ENCODE measurements at regions not wholly inside any gene's neighbourhood (a gene's known extent, or its start where the extent isn't known, plus 50 kb on each side); places are given as distances from the start of the nearest gene placed in this dataset.
"Not testable (repeated sequence)": the region's sequence is repeated elsewhere in the genome, so short reads cannot be mapped to it uniquely, and the experiment has no call there.

DNA sequence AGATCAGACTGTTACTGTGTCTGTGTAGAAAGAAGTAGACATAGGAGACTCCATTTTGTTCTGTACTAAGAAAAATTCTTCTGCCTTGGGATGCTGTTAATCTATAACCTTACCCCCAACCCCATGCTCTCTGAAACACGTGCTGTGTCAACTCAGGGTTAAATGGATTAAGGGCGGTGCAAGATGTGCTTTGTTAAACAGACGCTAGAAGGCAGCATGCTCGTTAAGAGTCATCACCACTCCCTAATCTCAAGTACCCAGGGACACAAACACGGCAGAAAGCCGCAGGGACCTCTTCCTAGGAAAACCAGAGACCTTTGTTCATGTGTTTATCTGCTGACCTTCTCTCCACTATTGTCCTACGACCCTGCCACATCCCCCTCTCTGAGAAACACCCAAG lies 137.0 kb upstream of the PROKR2 start:
- TF ChIP-seq, protein P1, sequence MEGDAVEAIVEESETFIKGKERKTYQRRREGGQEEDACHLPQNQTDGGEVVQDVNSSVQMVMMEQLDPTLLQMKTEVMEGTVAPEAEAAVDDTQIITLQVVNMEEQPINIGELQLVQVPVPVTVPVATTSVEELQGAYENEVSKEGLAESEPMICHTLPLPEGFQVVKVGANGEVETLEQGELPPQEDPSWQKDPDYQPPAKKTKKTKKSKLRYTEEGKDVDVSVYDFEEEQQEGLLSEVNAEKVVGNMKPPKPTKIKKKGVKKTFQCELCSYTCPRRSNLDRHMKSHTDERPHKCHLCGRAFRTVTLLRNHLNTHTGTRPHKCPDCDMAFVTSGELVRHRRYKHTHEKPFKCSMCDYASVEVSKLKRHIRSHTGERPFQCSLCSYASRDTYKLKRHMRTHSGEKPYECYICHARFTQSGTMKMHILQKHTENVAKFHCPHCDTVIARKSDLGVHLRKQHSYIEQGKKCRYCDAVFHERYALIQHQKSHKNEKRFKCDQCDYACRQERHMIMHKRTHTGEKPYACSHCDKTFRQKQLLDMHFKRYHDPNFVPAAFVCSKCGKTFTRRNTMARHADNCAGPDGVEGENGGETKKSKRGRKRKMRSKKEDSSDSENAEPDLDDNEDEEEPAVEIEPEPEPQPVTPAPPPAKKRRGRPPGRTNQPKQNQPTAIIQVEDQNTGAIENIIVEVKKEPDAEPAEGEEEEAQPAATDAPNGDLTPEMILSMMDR (conservative IDR thresholded peaks at IDR 0.05; ENCODE audit: low read length): not testable (repeated sequence)
- TF ChIP-seq EZH2phosphoT487 (IDR thresholded peaks at IDR 0.05; ENCODE audit: borderline replicate concordance): not testable (repeated sequence)
